KG1 (cell line): ENCODE measurements at regions not wholly inside any gene's neighbourhood (a gene's known extent, or its start where the extent isn't known, plus 50 kb on each side); places are given as distances from the start of the nearest gene placed in this dataset.
"Not testable (repeated sequence)": the region's sequence is repeated elsewhere in the genome, so short reads cannot be mapped to it uniquely, and the experiment has no call there.

Experiments
- DNase-seq: peaks from one replicate; lab custom pipeline; 2025; lab: John Stamatoyannopoulos, UW

DNA sequence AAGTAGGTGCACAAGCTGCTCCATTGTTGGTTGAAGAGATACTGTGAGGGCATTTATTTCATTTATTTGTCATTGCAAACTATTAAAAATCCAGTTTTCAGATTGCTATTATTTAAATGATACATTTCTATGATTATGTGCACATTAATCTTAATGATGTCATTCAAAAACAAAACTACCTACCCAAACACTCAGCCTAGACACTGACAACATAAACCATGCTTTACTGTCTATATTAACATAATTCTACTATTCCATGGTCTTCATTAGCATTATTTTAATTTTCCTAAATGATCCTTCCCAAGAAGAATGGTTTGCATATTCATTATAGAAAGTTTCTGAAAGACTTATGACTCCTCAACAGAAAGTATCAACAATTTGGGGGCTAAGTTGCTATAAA is 813.0 kb upstream of the SLITRK5 start:
- no peak for DNase-seq

DNA sequence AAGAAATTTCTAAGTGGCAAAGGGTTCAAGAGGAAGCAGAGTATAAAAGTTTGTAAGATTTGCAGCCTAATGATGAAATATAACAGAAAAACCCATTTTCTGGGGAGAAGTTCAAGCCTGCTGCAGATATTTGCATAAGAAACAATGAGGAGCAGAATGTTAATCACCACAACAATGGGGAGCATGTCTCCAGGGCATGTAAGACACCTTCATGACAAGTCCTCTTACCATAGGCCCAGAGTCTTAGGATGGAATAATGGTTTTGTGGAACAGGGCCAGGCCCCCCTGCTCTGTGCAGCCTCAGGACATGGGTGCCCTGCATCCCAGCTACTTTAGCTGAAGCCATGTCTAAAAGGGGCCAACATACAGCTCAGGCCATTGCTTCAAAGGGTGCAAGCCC is 809.0 kb upstream of the SLITRK5 start:
- DNase-seq, result no peak

GRCh38 chr13:86864376-86864775 is 806.8 kb upstream of the SLITRK5 start:
- no peak for DNase-seq

DNA sequence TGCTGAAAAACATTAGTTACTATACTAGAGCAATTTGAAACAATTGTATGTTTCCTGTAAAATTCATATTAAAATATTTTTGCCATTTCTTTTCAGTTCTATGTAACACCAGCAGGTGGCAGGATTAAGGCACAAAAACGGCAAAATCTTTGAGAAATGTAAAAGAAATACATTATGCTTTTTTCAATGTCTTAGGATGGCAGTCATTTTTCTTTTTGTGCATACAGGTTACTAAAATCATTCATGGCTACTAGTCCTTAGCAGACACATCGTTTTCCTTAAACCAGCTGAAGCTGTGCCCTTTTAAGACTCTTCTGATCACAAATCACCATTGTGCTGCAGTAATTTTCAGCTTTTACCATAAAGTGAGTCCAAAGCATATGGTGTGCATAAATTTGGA is 800.7 kb upstream of the SLITRK5 start:
- DNase-seq, result no peak

DNA sequence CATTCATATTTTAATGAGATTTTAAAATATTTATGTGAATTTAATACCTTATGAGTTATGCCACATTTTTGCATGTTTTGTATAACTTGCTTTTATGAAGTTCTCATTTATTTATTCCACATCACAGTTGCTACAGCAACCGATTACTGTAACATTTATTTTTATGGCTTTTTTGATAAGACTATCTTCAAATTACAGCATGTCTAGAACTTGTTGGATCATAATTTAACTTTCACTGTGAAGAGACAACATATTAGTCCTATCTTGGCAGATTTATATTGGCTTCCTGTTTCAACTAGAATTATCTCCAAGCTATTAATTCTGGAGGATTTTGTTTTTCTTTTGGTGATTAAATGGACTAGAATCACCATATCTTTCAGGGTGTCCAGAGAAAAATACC is 793.7 kb upstream of the SLITRK5 start:
- no peak for DNase-seq

- no peak for DNase-seq
Measured at GRCh38 chr13:86878781-86879180, 792.4 kb upstream of the SLITRK5 start.

DNA sequence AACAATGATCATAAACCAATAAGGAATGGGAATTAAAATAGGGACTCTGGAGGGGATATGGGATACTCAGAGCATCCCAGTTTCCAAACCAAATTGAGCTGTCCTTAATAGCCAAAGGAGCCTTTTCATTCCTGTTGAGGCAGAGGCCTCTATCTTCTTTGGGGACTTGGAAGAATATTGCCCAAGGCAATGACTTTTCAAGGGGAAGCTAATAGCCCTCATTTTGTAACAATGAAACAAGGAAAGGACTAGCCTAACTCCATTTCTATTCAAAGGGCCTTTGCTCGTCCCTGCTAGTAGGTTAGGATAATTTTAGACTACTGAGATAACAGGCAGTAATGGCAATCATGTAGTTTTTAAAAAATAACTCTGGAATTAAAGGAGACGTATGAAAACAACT is 789.8 kb upstream of the SLITRK5 start:
- DNase-seq, result no peak

GRCh38 chr13:86882107-86882506 is 789.1 kb upstream of the SLITRK5 start:
- no peak for DNase-seq

GRCh38 chr13:86882835-86883234 is 788.3 kb upstream of the SLITRK5 start:
- no peak for DNase-seq

GRCh38 chr13:86892330-86892729 is 778.8 kb upstream of the SLITRK5 start:
- no peak for DNase-seq

- no peak for DNase-seq
Measured at GRCh38 chr13:86900906-86901305, 770.3 kb upstream of the SLITRK5 start.

GRCh38 chr13:86906127-86906874 is 764.9 kb upstream of the SLITRK5 start:
- DNase-seq, result no peak

- DNase-seq, result no peak
Measured at GRCh38 chr13:86907156-86907555, 764.0 kb upstream of the SLITRK5 start.

DNA sequence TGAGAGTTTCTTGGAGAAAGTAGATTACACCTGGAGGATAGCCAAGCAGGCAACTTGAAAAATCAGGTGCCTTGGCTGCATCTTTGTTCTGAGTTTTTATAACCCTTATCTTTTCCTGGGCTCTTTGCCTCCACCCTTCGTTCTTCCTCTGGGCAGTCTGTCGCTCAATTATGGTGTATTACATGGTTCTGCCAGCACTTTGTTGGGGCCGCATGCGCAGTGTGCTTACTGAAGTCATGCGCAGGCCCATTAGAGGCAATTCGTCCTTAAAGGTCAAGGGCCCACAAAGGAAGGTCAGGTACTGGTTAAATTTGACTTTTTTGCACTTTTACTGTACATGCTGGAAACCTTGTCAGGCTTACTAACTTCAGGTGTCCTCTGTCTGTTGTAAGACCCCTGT is 761.9 kb upstream of the SLITRK5 start:
- no peak for DNase-seq

- DNase-seq, result no peak
Measured at GRCh38 chr13:86914757-86915156, 756.4 kb upstream of the SLITRK5 start.

DNA sequence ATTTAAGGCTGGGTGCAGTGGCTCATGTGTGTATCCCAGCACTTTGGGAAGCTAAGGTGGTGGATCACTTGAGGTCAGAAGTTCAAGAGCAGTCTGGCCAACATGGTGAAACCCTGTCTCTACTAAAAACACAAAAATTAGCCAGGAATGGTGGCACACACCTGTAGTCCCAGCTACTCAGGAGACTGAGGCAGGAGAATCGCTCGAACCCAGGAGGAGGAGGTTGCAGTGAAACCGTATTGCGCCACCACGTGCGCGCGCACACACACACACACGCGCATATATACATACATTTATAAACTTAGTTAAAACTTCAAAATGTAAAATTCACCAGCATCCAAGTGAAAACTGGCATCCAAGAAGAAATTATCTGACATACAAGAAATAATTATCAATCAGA is 753.7 kb upstream of the SLITRK5 start:
- not testable (repeated sequence) for DNase-seq

DNA sequence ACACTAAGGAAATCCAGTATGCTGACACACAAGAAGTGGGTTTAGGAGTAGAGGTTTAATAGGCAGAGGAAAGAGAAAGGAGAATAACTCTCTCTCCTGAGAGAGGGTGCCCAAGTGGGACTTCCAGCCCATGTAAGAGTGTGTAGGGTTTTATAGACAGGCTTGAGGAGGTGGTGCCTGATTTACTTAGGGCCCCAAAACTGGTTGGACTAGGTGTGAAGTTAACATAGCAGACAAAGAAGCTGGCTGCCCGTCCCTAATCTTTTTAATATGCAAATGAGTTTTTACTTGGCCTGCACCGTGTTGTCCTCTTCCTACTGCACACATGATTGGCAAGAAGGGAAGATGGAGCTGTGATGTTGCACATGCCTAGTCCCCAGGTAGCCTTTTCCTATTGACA is 752.5 kb upstream of the SLITRK5 start:
- DNase-seq, result no peak

DNA sequence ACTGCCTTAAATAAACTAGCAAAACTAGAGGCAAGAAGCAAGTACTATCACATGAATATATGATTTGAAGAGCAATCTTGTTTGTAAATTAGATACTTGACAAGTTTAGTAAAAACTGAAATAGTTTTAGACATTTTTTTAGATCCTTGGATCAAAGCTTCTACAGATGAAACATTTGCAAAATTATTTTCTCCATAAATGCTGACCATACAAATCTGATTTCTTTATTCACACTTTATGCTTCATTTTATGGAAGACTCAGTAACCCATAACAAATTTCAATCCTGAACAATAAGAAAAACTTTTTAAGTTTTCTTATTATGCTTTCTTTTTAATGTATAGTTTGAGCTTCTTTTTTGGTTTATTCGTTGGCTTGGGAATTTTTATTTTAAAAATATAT is 750.2 kb upstream of the SLITRK5 start:
- no peak for DNase-seq

GRCh38 chr13:86922936-86923335 is 748.2 kb upstream of the SLITRK5 start:
- DNase-seq, result no peak

- DNase-seq, result not testable (repeated sequence)
Measured at GRCh38 chr13:86926916-86927315, 744.3 kb upstream of the SLITRK5 start.

DNA sequence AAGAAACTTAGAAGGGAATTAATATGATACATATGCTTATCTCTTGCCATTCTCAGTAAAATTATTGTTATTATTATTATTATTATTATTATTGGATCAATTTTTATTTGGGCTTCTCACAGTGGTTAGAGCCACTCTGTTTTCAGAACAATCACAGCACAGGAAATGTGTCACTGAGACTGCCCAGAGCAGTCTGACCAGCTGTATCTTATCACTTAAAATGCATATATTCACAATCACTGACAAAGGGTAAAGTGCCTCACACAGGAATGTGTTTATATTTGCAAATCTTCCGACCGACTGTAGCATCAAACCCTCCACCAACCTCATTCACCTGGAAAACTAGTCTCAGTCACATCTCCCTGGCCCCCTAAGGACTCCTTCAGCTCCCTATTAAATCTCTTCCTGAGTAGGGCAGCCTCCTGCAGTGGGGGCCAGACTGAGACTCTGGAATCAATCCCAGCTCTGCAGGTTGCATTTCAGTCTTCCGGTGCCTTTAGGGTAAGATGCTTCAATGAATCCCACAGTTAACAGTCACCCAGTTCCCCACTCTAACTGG is 738.3 kb upstream of the SLITRK5 start:
- DNase-seq, result no peak

DNA sequence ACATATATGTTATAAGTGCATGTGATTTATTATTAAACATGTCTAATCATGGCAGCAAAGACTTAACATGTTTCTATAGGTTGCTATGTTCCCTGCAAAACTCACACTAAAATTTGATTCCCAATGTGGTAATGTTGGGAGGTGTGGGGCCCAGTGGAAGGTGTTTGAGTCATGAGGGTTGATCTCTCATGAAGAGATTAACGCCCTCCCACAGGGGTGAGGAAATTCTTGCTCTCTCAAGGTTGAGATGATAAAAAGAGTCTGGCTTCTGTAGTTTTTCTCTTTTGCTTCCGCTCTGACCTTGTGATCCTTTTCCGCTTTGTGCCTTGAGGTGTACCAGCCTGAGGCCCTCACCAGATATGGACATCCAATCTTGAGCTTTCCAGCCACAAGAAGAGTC is 737.5 kb upstream of the SLITRK5 start:
- no peak for DNase-seq

GRCh38 chr13:86937316-86937715 is 733.9 kb upstream of the SLITRK5 start:
- DNase-seq, result no peak

GRCh38 chr13:86945584-86945983 is 725.6 kb upstream of the SLITRK5 start:
- no peak for DNase-seq
